HL-60 (cell line): ENCODE measurements at regions not wholly inside any gene's neighbourhood (a gene's known extent, or its start where the extent isn't known, plus 50 kb on each side); places are given as distances from the start of the nearest gene placed in this dataset.

Source experiments
- DNase-seq, 2 experiments: peaks; one replicate each; pipeline ENCODE4 v3.0.0-alpha.2; 2010 to 2020; ENCODE audit warnings: low read depth in 1 of 2, low spot score in 1 of 2
- H3K27ac ChIP-seq: fragments of 250-450 bp; sonication (Bioruptor Pico); replicated peaks from 2 replicates; pipeline ENCODE4 v1.5.1; 2020; ENCODE audit warnings: mild to moderate bottlenecking, moderate library complexity
- H3K27me3 ChIP-seq: fragments of 250-450 bp; sonication (Bioruptor Pico); 2 replicates; pipeline ENCODE4 v1.5.1; 2021; ENCODE audit warnings: mild to moderate bottlenecking, moderate library complexity; ENCODE audit not compliant: insufficient read depth, poor library complexity, severe bottlenecking
- H3K4me3 ChIP-seq: replicated peaks from 2 replicates; pipeline ENCODE4 v1.5.1; 2011; ENCODE audit warnings: mild to moderate bottlenecking, control low read depth, low read length; ENCODE audit not compliant: insufficient read depth
- CTCF ChIP-seq: IDR thresholded peaks from one replicate; pipeline ENCODE4 v1.5.1; 2011; ENCODE audit warnings: low read length, control low read depth, inconsistent platforms; ENCODE audit not compliant: insufficient read depth
- GABPA ChIP-seq: IDR thresholded peaks from 2 replicates; pipeline ENCODE4 v1.6.1; 2012; ENCODE audit warnings: low read depth
- POLR2AphosphoS5 ChIP-seq: IDR thresholded peaks from 2 replicates; pipeline ENCODE4 v1.6.1; 2012; ENCODE audit warnings: low read depth
- REST ChIP-seq: IDR thresholded peaks from 2 replicates; pipeline ENCODE4 v1.6.1; 2012; ENCODE audit warnings: low read depth; ENCODE audit not compliant: insufficient replicate concordance
- SPI1 ChIP-seq: IDR thresholded peaks from 2 replicates; pipeline ENCODE4 v1.6.1; 2012; ENCODE audit warnings: low read depth, mild to moderate bottlenecking, borderline replicate concordance

GRCh38 chr18:33944493-33944892 lies 280.2 kb downstream of the NOL4 start:
- no peak for DNase-seq
- Histone ChIP-seq H3K27me3 (no peaks in the 10 kb centered on the region), H3K4me3 (no peak overlapping the region), H3K27ac (no peak overlapping the region)
- TF ChIP-seq POLR2AphosphoS5 (no peak), SPI1 (no peak), CTCF (no peak), GABPA (no peak)

- no peak for DNase-seq
- no peaks in the 10 kb centered on the region for H3K27me3 ChIP-seq
- no peak overlapping the region for H3K4me3 ChIP-seq
- no peak for TF ChIP-seq REST
- TF ChIP-seq POLR2AphosphoS5 = no peak
- no peak for TF ChIP-seq CTCF
- no peak for TF ChIP-seq GABPA
- no peak for TF ChIP-seq SPI1
- H3K27ac ChIP-seq = no peak overlapping the region
These were observed 287.4 kb downstream of the NOL4 start for GRCh38 chr18:33937270-33937816.

GRCh38 chr18:33934258-33934657 lies 290.5 kb downstream of the NOL4 start:
- DNase-seq = no peak
- no peak overlapping the region for H3K27ac ChIP-seq
- TF ChIP-seq SPI1 (no peak), REST (no peak), GABPA (no peak), CTCF (no peak), POLR2AphosphoS5 (no peak)
- H3K27me3 ChIP-seq = no peaks in the 10 kb centered on the region
- no peak overlapping the region for H3K4me3 ChIP-seq

GRCh38 chr18:33928231-33928630 lies 296.5 kb downstream of the NOL4 start:
- TF ChIP-seq POLR2AphosphoS5 = no peak
- no peak for TF ChIP-seq CTCF
- TF ChIP-seq REST = no peak
- TF ChIP-seq GABPA = no peak
- TF ChIP-seq SPI1 = no peak
- Histone ChIP-seq H3K4me3 (no peak overlapping the region), H3K27ac (no peak overlapping the region), H3K27me3 (no peaks in the 10 kb centered on the region)
- DNase-seq = no peak
